Tibial artery (tissue), 4 donors: ENCODE measurements at regions not wholly inside any gene's neighbourhood (a gene's known extent, or its start where the extent isn't known, plus 50 kb on each side); places are given as distances from the start of the nearest gene placed in this dataset.

ENCODE experiments used
- DNase-seq, 2 donors: peaks; one replicate each; pipeline ENCODE4 v3.0.0-alpha.2; 2019
- H3K27ac ChIP-seq, 2 donors: fragments of 200-600 bp; sonication (generic) in 1 of 2; 1 replicate in 1 of 2; 2 replicates in 1 of 2; pipeline ENCODE4 v1.5.1; 2018 to 2019; ENCODE audit warnings: mild to moderate bottlenecking in 1 of 2
- H3K27me3 ChIP-seq, 2 donors: fragments of 200-600 bp; sonication (generic) in 1 of 2; one replicate each; pipeline versions ENCODE4 v1.5.1 to v1.6.0; 2016 to 2019
- H3K36me3 ChIP-seq, 3 donors: fragments of 200-600 bp; sonication (generic) in 2 of 3; one replicate each; pipeline ENCODE4 v1.5.1; 2016 to 2019; ENCODE audit warnings: mild to moderate bottlenecking in 2 of 3
- H3K4me1 ChIP-seq, 4 donors: fragments of 200-600 bp; sonication (generic) in 2 of 4; 1 replicate in 3 of 4; 2 replicates in 1 of 4; pipeline ENCODE4 v1.5.1; 2016 to 2019
- H3K4me3 ChIP-seq, 2 donors: fragments of 200-600 bp; sonication (generic) in 1 of 2; 1 replicate in 1 of 2; 2 replicates in 1 of 2; pipeline ENCODE4 v1.5.1; 2018 to 2019; ENCODE audit warnings: mild to moderate bottlenecking in 2 of 2
- H3K9me3 ChIP-seq, 3 donors: fragments of 200-600 bp; sonication (generic) in 1 of 3; one replicate each; pipeline ENCODE4 v1.5.1; 2016 to 2019
- intact Hi-C: fragments of 100-400 bp; cut with DNase I; formaldehyde crosslinking; loops from one replicate; pipeline ENCODE4 v1.15.0; 2023; ENCODE audit warnings: low total_unique reads
- TF ChIP-seq, protein P1 (sequence below), 2 experiments: fragments of 200-600 bp in 1 of 2; fragments of 450-650 bp in 1 of 2; IDR thresholded peaks; one replicate each; pipeline ENCODE4 v1.5.1; 2017 to 2019; ENCODE audit warnings: antibody characterized with exemption in 2 of 2, mild to moderate bottlenecking in 1 of 2, moderate library complexity in 1 of 2

- Histone ChIP-seq H3K36me3 (no peaks in the 10 kb centered on the region), H3K9me3 (no peaks in the 10 kb centered on the region), H3K4me1 (no peaks in the 10 kb centered on the region), H3K27me3 (no peaks in the 10 kb centered on the region), H3K4me3 (no peak overlapping the region), H3K27ac (no peak overlapping the region)
- TF ChIP-seq, protein P1, sequence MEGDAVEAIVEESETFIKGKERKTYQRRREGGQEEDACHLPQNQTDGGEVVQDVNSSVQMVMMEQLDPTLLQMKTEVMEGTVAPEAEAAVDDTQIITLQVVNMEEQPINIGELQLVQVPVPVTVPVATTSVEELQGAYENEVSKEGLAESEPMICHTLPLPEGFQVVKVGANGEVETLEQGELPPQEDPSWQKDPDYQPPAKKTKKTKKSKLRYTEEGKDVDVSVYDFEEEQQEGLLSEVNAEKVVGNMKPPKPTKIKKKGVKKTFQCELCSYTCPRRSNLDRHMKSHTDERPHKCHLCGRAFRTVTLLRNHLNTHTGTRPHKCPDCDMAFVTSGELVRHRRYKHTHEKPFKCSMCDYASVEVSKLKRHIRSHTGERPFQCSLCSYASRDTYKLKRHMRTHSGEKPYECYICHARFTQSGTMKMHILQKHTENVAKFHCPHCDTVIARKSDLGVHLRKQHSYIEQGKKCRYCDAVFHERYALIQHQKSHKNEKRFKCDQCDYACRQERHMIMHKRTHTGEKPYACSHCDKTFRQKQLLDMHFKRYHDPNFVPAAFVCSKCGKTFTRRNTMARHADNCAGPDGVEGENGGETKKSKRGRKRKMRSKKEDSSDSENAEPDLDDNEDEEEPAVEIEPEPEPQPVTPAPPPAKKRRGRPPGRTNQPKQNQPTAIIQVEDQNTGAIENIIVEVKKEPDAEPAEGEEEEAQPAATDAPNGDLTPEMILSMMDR (IDR thresholded peaks at IDR 0.05), result no peak
- intact Hi-C loops, result no loop called here
- DNase-seq, result no peak
These were observed 162.8 kb downstream of the VAPA start for GRCh38 chr18:10076502-10077030.

- TF ChIP-seq, protein P1 (IDR thresholded peaks at IDR 0.05), result no peak
- Histone ChIP-seq H3K27me3 (no peaks in the 10 kb centered on the region), H3K36me3 (no peaks in the 10 kb centered on the region), H3K4me1 (no peaks in the 10 kb centered on the region), H3K4me3 (no peak overlapping the region), H3K27ac (no peak overlapping the region), H3K9me3 (peaks cover 0 to 8% (median under 1%) of the 10 kb centered on the region in 3 donors)
- intact Hi-C loops, result no loop called here
- no peak for DNase-seq
These were observed 164.2 kb downstream of the VAPA start for GRCh38 chr18:10077986-10078385.

GRCh38 chr18:10080372-10080771 is 166.6 kb downstream of the VAPA start:
- TF ChIP-seq, protein P1 (IDR thresholded peaks at IDR 0.05), result no peak
- Histone ChIP-seq H3K4me1 (no peaks in the 10 kb centered on the region), H3K27me3 (no peaks in the 10 kb centered on the region), H3K4me3 (no peak overlapping the region), H3K27ac (no peak overlapping the region), H3K36me3 (no peaks in the 10 kb centered on the region), H3K9me3 (peaks cover 0 to 21% (median 5%) of the 10 kb centered on the region in 3 donors)
- no peak for DNase-seq
- intact Hi-C loops, result no loop called here

GRCh38 chr18:10081492-10081891 is 167.7 kb downstream of the VAPA start:
- H3K27me3 ChIP-seq, result no peaks in the 10 kb centered on the region
- TF ChIP-seq, protein P1 (IDR thresholded peaks at IDR 0.05), result no peak
- intact Hi-C loops, result no loop called here
- no peaks in the 10 kb centered on the region for H3K4me1 ChIP-seq
- no peak overlapping the region for H3K27ac ChIP-seq
- H3K9me3 ChIP-seq, result peaks cover 0 to 21% (median 5%) of the 10 kb centered on the region in 3 donors
- DNase-seq, result no peak
- H3K4me3 ChIP-seq, result no peak overlapping the region
- H3K36me3 ChIP-seq, result no peaks in the 10 kb centered on the region

- Histone ChIP-seq H3K4me3 (no peak overlapping the region), H3K36me3 (no peaks in the 10 kb centered on the region), H3K9me3 (peaks cover 0 to 21% (median 5%) of the 10 kb centered on the region in 3 donors), H3K4me1 (no peaks in the 10 kb centered on the region), H3K27ac (no peak overlapping the region), H3K27me3 (no peaks in the 10 kb centered on the region)
- intact Hi-C loops, result no loop called here
- TF ChIP-seq, protein P1 (IDR thresholded peaks at IDR 0.05), result no peak
- no peak for DNase-seq
These were observed 171.6 kb downstream of the VAPA start for GRCh38 chr18:10085416-10085815.

DNA sequence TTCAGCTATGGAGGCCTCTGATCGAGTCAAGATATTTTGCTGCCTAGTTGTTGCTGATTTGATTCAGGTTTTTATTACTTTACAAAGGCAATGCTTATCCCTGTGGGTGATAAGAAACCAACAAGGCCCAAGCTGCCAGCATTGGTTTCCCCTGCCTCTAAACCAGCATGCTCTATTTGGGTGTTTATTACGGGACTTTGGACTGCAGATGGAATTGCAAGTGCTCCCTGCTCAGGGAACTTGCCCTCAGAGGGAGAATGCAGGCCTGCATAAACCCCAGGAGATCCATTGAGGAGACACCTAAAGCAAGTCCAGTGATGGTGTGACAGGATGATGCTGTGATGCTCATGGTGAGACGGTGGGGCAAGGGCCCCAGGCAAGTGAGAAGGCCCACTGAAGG is 172.1 kb downstream of the VAPA start:
- Histone ChIP-seq H3K9me3 (peaks cover 0 to 21% (median 5%) of the 10 kb centered on the region in 3 donors), H3K36me3 (no peaks in the 10 kb centered on the region), H3K27me3 (no peaks in the 10 kb centered on the region), H3K4me3 (no peak overlapping the region), H3K27ac (no peak overlapping the region), H3K4me1 (no peaks in the 10 kb centered on the region)
- intact Hi-C loops, result no loop called here
- no peak for DNase-seq
- TF ChIP-seq, protein P1 (IDR thresholded peaks at IDR 0.05), result no peak
